DND-41 (cell line): ENCODE measurements at regions not wholly inside any gene's neighbourhood (a gene's known extent, or its start where the extent isn't known, plus 50 kb on each side); places are given as distances from the start of the nearest gene placed in this dataset.

ENCODE experiments used
- ATAC-seq: fragments of 200-7000 bp; cut with Tn5 transposase; 3 replicates; pipeline ENCODE4 v1.9.1; 2021; ENCODE audit warnings: low read depth; ENCODE audit not compliant: insufficient read depth
- DNase-seq: peaks from one replicate; pipeline ENCODE4 v3.0.0-alpha.2; 2020
- H2AFZ ChIP-seq: 2 replicates; pipeline ENCODE4 v1.6.0; 2012; ENCODE audit warnings: low read depth, low read length
- H3K27ac ChIP-seq: 2 replicates; pipeline ENCODE4 v1.5.1; 2012; ENCODE audit warnings: low read length, inconsistent platforms
- H3K27me3 ChIP-seq: fragments of 200-600 bp; sonication (generic); 2 replicates; pipeline ENCODE4 v1.6.0; 2012; ENCODE audit warnings: low read length, mild to moderate bottlenecking, inconsistent platforms; ENCODE audit not compliant: insufficient read depth, poor library complexity
- H3K36me3 ChIP-seq: 2 replicates; pipeline ENCODE4 v1.5.1; 2012; ENCODE audit warnings: low read length, inconsistent platforms; ENCODE audit not compliant: insufficient read depth
- H3K4me1 ChIP-seq: 2 replicates; pipeline ENCODE4 v1.5.1; 2012; ENCODE audit warnings: mild to moderate bottlenecking, low read length; ENCODE audit not compliant: insufficient read depth
- H3K4me2 ChIP-seq: 2 replicates; pipeline ENCODE4 v1.6.0; 2012; ENCODE audit warnings: mild to moderate bottlenecking, moderate library complexity, low read length, inconsistent platforms; ENCODE audit not compliant: insufficient read depth
- H3K4me3 ChIP-seq, 2 experiments: fragments of 200-600 bp in 1 of 2; shearing (Covaris generic) in 1 of 2; 2 replicates each; pipeline ENCODE4 v1.5.1; 2012 to 2016; ENCODE audit warnings: inconsistent platforms in 2 of 2, low read length in 2 of 2, mild to moderate bottlenecking in 2 of 2, low read depth in 1 of 2, moderate library complexity in 1 of 2
- H3K79me2 ChIP-seq: 2 replicates; pipeline ENCODE4 v1.6.0; 2012; ENCODE audit warnings: low read length, inconsistent platforms; ENCODE audit not compliant: insufficient read depth
- H3K9ac ChIP-seq: 2 replicates; pipeline ENCODE4 v1.6.0; 2012; ENCODE audit warnings: low read depth, mild to moderate bottlenecking, inconsistent platforms, low read length, moderate library complexity
- H3K9me3 ChIP-seq: 2 replicates; pipeline ENCODE4 v1.5.1; 2012; ENCODE audit warnings: low read length, moderate library complexity, mild to moderate bottlenecking, inconsistent platforms; ENCODE audit not compliant: insufficient read depth, severe bottlenecking
- H4K20me1 ChIP-seq: 2 replicates; pipeline ENCODE4 v1.6.0; 2012; ENCODE audit warnings: low read length; ENCODE audit not compliant: insufficient read depth
- EZH2 ChIP-seq: IDR thresholded peaks from 3 replicates; pipeline ENCODE4 v1.6.1; 2012; ENCODE audit warnings: borderline replicate concordance, low read depth, mild to moderate bottlenecking, moderate library complexity, low read length, inconsistent platforms; ENCODE audit not compliant: severe bottlenecking
- TF ChIP-seq, protein P1 (sequence below): IDR thresholded peaks from 2 replicates; pipeline ENCODE4 v1.5.1; 2012; ENCODE audit warnings: borderline replicate concordance, low read length, moderate library complexity, mild to moderate bottlenecking; ENCODE audit not compliant: poor library complexity, severe bottlenecking; ENCODE audit errors: extremely low read depth

DNA sequence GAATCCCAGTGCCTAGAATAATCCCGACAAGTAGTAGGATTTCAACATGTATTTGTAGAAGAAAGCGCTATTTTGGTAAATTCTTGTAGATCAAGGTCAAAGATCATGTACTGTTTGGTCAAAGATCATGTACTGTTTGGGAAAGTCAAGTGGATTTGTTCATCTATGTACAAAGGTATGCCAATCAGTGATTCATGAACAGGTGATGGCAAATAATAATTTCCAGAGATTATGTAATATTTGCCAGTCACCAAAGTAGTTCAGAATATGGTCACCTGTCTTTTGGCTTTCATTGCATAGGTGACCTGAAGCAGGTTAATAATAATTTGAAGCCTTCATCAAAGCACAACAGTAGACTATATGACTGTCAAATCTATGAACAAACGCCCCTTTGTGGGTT lies 398.2 kb downstream of the EFNA5 start:
- TF ChIP-seq EZH2 = no peak
- TF ChIP-seq, protein P1, sequence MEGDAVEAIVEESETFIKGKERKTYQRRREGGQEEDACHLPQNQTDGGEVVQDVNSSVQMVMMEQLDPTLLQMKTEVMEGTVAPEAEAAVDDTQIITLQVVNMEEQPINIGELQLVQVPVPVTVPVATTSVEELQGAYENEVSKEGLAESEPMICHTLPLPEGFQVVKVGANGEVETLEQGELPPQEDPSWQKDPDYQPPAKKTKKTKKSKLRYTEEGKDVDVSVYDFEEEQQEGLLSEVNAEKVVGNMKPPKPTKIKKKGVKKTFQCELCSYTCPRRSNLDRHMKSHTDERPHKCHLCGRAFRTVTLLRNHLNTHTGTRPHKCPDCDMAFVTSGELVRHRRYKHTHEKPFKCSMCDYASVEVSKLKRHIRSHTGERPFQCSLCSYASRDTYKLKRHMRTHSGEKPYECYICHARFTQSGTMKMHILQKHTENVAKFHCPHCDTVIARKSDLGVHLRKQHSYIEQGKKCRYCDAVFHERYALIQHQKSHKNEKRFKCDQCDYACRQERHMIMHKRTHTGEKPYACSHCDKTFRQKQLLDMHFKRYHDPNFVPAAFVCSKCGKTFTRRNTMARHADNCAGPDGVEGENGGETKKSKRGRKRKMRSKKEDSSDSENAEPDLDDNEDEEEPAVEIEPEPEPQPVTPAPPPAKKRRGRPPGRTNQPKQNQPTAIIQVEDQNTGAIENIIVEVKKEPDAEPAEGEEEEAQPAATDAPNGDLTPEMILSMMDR = no peak
- DNase-seq = no peak
- no peak overlapping the region for H3K4me2 ChIP-seq

DNA sequence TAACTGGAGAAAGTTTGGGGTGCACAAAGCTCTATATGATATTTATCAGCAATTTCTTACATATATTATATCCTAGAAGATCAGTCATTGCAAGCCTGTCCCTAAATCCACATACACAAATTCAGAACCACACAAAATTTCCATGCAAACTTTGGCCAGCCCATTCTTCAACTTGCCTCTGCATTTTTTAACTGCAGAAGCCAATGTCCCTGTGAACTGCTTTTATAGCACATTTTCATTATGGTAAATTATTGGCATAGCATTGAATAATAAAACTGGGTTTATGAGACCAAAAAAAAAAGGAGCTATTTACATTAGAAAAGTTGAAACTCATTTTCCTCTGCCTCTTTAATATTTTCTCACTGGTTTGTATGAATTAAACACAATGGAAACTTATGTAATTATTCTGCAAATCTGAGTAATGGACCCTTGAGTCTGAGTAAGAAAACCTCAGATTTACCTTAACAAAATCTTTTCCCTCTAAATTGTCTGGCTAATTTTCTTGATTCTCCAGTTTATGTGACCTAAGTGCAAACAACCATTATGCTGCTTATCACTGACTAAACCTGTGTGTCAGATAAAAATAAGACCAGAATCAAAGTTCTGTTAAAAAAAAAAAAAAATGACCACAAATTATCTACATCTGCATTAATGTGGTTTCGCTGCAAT lies 398.9 kb downstream of the EFNA5 start:
- H3K27ac ChIP-seq = no peak overlapping the region
- no peaks in the 10 kb centered on the region for H3K36me3 ChIP-seq
- no peak for DNase-seq
- H3K4me3 ChIP-seq = no peak overlapping the region
- no peak overlapping the region for H3K9ac ChIP-seq
- H4K20me1 ChIP-seq = no peaks in the 10 kb centered on the region
- H3K79me2 ChIP-seq = no peaks in the 10 kb centered on the region
- H3K4me1 ChIP-seq = no peaks in the 10 kb centered on the region
- no peak overlapping the region for H2AFZ ChIP-seq
- no peak for ATAC-seq
- no peaks in the 10 kb centered on the region for H3K27me3 ChIP-seq
- no peak overlapping the region for H3K4me2 ChIP-seq
- TF ChIP-seq, protein P1 = no peak
- no peak for TF ChIP-seq EZH2
- no peaks in the 10 kb centered on the region for H3K9me3 ChIP-seq

More for the DNA sequence above, 398.2 kb downstream of the EFNA5 start:
- no peak overlapping the region for H3K4me3 ChIP-seq
- ATAC-seq = no peak
- no peaks in the 10 kb centered on the region for H3K9me3 ChIP-seq
- no peaks in the 10 kb centered on the region for H3K79me2 ChIP-seq
- no peaks in the 10 kb centered on the region for H3K27me3 ChIP-seq
- no peak overlapping the region for H3K27ac ChIP-seq
- no peak overlapping the region for H2AFZ ChIP-seq
- no peak overlapping the region for H3K9ac ChIP-seq
- H4K20me1 ChIP-seq = no peaks in the 10 kb centered on the region
- H3K4me1 ChIP-seq = no peaks in the 10 kb centered on the region
- H3K36me3 ChIP-seq = no peaks in the 10 kb centered on the region

- Histone ChIP-seq H3K4me3 (no peak overlapping the region), H3K9ac (no peak overlapping the region), H3K4me1 (no peaks in the 10 kb centered on the region), H3K79me2 (no peaks in the 10 kb centered on the region), H2AFZ (no peak overlapping the region), H4K20me1 (no peaks in the 10 kb centered on the region), H3K36me3 (no peaks in the 10 kb centered on the region), H3K4me2 (no peak overlapping the region), H3K9me3 (no peaks in the 10 kb centered on the region), H3K27me3 (no peaks in the 10 kb centered on the region), H3K27ac (no peak overlapping the region)
- no peak for DNase-seq
- TF ChIP-seq, protein P1 = no peak
- TF ChIP-seq EZH2 = no peak
- no peak for ATAC-seq
These were observed 400.2 kb downstream of the EFNA5 start for GRCh38 chr5:107270561-107270960.
